GM21528 (cell line): ENCODE measurements at regions not wholly inside any gene's neighbourhood (a gene's known extent, or its start where the extent isn't known, plus 50 kb on each side); places are given as distances from the start of the nearest gene placed in this dataset.

Experiments
- ATAC-seq: cut with Tn5 transposase; IDR thresholded peaks from one replicate; pipeline ENCODE4 v1.9.1; 2021; ENCODE audit warnings: mild to moderate bottlenecking, moderate library complexity; ENCODE audit not compliant: unreplicated experiment, low FRiP score

DNA sequence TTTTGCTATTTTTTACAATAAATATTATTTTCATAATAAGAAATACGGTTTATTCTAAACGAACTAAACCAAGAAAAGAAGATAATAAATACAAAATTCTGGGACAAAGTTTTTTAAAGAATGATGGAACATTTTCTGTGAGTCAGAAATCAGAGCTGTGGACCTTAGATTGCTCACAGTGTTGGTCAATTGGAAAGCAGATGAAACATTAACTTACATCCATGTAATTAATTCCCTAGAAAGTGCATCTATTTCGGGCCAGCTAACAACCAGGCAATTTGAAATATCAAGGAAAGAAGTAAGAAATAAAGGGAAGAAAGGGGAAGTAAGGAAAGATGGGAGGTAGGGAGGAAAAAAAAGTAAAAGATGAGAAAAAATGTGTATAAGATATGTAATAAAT, 1569.8 kb upstream of the TENM4 start:
- no peak for ATAC-seq

DNA sequence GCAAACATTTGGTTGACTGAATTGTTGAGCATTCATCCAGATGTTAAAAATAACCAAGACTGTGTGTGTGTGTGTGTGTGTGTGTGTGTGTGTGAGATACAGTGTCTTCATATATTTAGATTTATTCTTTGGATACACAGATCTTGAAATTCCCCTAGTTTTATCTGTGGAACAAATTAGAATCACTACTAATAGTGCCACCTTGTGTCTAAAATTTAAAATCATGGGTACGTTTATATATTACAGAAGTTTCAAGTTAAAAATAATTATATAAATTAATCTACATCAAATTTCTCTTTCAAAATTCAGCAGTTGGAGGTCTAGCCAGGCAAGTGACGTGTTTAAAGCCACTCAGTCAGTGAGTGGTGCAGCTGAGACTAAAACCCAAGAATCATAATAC, 1566.2 kb upstream of the TENM4 start:
- no peak for ATAC-seq

DNA sequence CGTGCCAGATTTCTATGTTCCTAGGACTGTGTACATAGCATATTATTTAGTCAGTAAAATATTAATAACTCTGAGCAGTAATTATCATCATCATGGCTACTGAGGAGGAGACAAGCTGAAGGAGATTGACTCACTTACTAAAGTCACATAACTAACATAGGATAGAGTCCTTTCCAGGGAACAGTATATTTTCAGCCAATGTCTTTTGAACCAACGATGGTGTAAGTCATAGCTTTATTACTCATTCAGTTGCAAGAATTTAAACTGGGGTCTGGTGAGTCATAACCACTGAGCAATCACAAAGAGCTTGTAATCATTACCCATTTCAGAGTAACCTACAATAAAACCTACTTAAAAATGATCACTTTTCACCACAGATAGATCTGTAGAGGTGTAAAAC, 1564.8 kb upstream of the TENM4 start:
- ATAC-seq = no peak

DNA sequence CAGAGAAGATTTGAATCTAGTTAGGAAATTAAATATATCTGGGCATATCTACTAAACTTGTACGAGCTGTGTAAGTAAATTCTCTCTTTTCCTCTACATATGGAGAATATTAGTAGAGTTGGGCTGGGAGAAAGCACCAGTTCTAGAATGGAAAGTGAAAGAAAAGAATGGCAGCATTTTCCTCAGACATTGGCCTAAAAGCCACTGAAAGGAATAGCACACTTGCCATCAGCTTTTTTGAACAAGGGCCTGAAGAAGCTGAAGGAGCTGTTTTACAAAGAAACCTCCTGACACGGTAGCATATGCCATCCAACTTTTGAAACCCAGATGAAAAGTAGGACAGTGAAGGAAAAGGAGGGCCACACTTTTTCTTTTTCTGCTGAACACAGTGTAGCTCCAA, 1563.7 kb upstream of the TENM4 start:
- no peak for ATAC-seq

DNA sequence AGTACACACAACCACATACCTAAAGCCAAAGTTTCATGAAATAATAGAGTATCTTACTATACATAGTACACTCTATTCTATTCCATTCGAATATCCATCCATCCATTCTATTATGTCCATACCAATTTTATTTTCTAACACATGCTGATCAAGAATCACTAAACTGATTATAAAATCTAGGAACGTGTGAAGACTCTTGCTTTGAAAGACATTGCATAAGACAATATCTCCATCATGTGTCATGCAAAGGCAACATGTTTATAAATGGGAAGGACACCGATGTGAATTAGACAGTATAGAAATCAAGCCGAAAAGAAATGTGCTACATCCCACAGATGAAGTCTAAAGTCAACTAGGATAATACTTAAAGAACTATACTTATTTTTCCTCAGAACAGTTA, 1561.5 kb upstream of the TENM4 start:
- ATAC-seq = no peak

DNA sequence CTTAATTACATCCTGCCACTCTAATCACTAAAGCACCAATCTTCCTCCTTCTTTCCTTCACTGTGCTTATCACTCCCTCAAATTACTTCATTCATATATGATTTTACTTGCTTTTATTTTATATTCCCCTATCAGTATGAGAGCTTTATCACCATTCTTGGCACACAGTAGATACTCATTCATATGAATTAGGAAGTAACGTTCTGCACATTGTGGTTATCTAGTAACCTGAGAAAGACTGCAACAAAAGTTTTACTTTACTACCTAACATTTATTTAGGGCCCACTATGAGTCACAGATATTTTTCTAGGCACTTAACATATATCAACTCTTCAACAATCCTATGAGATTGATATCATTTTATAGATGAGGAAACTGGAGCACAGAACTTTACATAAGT, 1559.9 kb upstream of the TENM4 start:
- ATAC-seq = no peak

DNA sequence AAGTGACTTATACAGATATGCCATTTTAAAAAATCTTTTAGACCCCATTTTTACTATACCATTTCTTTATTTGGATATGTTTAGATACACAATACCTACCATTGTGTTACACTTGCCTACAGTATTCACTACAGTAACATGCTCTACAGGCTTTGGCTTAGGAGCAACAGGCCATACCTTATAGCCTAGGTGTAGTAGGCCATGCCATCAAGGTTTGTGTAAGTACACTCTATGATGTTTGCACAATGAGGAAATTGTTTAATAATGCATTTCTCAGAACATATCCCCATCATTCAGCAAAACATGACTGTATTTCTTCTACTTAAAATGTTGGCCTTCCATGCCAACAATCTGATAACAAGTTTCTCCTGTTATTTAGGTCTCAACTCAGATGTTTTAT, 1559.5 kb upstream of the TENM4 start:
- ATAC-seq = no peak

DNA sequence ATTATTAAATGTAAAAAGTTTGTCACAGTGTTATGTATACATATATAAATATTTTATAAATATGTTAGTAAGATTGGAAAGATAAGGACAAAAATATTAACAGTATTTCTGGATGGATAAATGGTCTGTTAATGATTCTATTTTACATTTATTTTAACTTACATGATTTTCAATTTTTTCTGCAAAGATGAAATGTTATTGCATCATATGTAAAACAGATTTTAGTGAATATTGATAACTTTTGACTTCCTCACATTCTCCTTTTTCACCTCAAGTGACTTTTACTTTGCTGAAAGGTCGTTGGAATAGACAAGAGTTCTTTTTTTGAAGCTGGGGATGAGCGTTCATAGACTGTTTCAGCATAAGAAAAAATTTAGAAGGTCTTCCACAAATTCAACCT, 1554.7 kb upstream of the TENM4 start:
- ATAC-seq = no peak

DNA sequence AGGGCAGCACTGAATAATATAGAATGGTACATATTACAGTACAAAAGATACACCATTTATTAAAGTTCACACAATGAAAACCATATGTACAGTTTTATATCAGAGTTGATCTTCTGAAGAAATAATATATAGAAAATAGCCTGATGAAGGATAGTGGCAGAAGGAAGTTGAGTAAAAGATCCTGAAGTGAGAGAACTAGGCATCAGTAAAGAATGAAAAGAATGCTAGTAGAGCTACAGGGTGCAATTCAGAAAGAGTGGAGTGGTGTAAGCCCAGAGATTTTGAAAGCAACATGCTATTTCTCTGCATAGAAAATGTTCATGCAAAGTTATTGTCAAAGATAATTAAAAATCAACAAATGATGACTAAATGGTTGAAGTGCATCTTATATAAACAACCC, 1552.7 kb upstream of the TENM4 start:
- ATAC-seq = no peak

DNA sequence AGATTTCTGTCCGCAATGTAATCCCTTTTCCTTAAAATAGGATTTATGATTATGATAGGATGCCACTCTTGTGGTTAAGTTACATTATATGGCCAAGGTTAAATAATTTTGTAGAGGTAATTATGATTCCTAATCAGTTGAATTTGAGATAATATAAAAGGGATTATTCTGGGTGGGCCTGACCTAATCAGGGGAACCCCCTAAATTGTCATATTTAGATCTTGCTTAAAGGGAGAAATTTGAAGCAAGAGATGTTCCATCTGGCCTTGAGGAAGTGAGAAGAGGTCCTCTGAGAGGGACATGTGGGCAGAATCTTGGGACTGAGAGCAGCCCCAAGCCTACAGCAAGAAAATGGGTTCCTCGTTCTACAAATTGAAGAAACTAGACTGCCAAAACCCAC, 1550.1 kb upstream of the TENM4 start:
- ATAC-seq = no peak

DNA sequence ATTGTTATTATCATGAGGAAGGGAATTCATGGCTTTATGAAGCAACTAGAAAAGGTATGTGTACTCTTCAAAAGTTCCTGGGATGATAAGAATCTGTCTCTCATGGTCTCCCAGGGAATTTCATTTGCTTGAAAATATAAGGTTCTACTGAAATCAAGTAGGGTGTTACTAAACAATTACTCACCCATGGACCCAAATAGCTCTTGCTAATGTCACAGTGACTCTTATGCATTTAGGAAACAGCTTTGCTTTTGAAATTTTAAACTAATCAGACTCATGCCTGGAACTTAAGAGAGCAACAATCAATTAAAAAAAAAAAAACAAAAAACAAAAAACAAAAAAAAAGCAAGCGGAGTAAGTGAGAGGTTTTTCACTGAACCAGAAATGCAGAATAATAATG, 1546.3 kb upstream of the TENM4 start:
- no peak for ATAC-seq

DNA sequence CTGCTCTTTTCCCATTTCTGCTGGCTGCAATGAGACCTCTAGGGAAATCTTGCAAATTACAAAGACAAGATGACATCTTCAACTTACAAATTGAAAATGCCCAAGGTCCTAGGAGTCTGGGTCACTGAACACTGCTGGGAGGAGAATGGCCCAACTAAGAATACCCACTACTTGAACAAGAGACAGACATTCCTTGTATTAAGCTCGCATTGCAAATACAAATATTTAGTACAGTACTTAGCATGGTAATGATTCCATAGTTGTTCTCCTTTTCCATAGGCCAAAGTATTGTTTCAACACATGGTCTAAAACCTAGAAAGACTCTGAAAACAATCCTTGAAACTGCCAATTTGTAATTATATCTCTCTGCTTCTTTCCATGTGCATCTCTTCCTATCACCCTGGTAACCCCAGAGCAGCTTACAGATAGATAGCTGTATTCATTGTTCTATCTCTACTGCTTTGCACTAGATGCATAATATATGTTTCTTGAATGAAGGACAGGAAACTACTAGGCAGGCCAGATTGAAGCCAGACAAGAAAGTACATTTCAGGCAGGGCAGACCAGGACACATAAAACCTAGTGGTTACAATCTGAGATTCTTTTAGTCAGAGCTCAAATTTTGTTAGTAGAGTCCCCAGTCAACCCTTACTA, 1545.7 kb upstream of the TENM4 start:
- no peak for ATAC-seq

DNA sequence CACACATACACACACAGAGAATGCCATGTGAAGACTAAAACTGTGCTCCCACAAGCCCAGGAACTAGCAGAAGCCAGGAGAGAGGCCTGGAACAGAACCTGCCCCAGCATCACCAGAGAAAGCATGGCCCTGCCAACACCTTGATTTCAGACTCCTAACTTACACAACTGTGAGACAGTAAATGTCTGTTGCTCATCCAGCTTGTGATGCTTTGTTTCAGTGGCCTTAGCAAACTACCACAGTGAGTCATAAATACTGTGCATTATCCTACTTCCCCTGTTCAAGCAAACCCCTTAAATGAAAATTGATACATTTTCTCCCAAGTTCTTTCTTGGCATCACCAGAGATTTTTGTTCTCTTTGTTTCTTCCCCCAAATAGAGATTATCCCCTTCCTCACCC, 1539.4 kb upstream of the TENM4 start:
- ATAC-seq = no peak

DNA sequence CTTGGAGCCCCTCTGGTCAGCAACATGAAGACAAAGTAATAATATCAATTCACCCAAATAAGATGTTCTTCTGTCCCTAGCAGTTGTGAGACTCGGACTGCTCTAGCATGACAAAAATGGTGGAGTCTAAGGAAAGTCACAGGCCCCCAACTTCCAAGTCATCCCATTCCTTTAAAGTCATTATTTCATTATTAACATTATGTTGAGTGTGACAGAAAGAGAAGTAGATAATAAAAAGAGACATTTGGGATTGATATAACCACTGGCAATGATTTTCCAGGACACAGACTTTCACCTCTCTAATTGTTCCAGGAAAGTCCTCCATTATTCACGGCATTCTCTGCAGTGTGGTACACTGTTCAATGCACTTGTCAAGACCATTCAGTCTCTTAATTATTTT, 1533.0 kb upstream of the TENM4 start:
- ATAC-seq = no peak

DNA sequence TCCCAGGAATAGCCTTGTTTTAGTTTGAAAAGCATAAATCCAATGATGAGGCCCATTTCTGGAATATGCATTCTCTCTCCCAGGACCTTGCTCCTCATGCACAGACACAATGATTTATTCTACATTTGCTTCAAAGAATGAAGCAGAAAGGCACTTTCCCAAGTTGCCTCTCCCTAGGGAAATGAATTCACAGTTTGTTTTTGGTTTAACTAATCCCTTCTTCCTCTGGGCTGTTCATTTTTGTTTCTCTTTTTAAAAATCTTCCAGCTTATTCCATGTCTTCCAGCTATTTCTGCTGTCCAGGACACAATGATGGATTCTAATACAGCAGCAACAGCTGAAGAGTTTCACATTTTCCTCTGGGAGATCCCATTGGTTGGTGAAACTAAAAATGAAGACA, 1529.2 kb upstream of the TENM4 start:
- ATAC-seq = no peak

DNA sequence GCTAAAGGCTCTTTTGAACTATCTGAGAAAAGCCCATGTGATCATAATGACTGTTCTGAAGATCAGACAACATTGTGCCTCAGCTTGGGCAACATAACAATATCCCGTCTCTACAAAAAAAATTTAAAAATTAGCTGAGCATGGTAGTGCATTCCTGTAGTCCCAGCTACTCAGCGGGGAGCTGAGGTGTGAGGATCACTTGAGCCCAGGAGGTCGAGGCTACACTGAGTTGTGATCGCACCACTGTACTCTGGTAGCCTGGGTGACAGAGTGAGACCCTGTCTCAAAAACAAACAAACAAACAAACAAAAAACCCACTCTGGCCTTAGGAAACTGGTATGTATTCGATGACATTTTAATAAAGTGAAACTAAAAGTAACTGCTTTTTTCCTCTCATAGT, 1526.8 kb upstream of the TENM4 start:
- ATAC-seq = no peak

DNA sequence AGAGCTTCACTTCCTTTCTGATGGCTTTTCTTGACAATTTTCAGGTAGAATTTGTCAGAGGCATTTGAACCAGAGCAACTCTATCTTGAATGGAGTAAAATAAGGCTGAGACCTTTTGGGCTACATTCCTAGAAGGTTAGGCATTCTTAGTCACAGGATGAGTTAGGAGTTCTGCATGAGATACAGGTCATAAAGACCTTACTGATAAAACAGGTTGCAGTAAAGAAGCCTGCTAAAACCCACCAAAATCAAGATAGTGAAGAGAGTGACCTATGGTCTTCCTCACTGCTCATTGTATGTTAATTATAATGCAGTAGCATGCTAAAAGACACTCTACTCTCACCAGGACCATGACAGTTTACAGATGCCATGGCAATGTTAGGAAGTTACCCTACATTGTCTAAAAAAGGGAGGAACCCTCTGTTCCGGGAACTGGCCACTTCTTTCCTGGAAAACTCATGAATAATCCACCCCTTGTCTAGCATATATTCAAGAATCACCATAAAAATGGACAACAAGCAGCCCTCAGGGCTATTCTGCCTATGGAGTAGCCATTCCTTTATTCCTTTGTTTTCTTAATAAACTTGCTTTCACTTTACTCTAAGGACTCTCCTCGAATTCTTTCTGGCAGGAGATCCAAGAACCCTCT, 1519.7 kb upstream of the TENM4 start:
- no peak for ATAC-seq

DNA sequence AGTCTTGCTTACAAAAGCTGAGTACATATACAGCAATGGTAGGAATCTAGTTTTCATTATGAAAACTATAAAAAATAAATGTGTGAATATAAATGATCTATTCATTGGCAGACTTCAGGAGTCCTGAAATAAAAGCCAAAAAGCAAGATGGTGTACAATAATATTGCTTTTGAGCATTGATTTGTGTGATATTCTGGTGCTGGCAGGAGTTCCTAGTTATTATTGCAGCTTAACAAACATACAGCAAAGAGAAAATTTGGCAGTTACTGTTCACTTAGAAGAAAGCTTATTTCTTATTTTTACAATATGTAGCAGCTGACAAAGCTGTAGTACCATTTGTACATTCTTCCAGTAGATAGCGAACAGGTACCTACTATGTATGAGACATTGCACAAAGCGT, 1518.9 kb upstream of the TENM4 start:
- ATAC-seq = no peak

DNA sequence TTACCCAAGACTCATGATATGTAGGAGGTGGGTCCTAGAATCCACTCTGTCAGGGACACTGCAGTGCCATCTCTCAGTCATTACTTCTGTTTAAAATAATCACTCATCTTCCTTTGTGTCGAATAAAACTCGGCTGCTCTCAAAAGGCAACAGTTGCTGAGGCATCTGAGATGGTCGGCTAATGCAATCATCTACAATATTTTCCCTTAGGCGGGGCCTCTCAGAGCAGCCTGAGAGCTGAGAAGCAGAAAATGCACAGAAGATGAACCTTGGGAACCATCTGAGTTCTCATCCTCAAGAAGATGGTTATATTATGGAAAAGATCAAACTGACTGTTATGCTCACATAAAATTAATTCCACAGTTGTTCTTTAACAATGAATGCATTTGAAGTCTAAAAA, 1518.2 kb upstream of the TENM4 start:
- no peak for ATAC-seq

DNA sequence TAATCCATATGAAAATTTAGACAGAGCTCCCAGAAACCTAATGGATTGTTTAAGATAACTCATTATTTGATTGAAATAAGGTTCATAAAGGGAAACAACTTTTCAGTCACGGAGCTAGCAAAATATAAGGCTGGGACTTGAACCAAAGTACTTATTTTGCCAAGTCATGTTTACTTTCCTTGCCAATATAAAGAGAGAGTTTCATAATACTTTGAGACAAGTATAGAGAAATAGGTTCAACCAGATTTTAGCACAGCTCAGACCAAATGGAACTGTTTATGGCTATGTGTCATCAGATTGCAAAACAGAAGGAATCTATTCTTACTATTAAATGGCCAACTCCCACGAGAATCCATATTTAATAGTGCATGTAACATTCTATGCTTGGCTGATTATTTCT, 1517.5 kb upstream of the TENM4 start:
- no peak for ATAC-seq

DNA sequence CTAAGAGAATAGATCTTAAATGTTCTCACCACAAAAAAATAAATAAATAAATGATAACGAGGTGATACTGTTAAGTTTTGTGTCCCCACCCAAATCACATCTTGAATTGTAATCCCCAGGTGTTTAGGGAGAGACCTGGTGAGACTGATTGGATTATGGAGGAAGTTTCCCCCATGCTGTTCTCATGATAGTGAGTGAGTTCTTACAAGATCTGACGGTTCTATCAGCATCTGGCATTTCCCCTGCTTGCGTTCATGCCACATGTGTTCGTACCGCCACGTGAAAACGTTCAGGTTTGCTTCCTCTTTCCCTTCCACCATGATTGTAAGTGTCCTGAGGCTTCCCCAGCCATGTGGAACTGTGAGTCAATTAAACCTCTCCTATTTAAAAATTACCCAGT, 1514.8 kb upstream of the TENM4 start:
- ATAC-seq = no peak

DNA sequence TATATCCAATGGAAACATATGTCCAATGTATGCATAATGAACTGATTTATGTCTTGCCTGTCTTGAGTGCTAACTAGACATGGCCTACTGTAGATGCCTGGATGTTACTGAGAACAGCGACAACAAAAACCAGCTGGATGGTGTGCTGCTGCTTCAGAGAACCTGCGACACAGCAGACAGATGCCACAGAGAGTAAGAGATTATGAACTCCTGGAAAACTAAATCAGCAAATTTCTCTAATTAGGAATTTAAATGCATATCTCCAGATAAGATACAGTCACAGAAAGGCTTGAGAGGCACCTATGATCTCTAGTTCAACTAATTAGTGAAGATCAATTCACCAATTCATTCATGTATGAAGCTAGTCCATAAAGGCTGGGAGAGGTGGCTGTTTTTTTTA, 1508.0 kb upstream of the TENM4 start:
- no peak for ATAC-seq

DNA sequence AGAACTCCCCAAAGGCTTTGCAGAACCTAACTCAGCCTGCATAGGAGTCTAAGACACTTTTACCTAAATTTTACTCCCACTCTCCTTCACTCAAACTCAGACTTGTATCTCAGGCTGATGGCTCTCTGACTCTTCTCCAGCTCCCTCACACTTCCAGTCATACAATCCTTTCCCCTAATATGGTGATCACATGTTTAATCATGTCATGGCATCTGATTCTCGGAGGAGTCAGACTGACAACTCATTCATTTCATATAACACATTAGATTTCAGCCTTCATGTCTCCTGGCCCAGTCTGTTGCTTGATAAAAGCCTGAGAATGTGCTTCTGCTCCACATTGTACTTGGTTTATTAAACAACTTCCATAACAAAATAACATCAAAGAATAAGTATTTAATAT, 1503.9 kb upstream of the TENM4 start:
- ATAC-seq = no peak
